GM12878 (cell line): ENCODE measurements at regions not wholly inside any gene's neighbourhood (a gene's known extent, or its start where the extent isn't known, plus 50 kb on each side); places are given as distances from the start of the nearest gene placed in this dataset.

Experiments used
- ATF3 ChIP-seq: IDR thresholded peaks from 2 replicates; pipeline ENCODE4 v1.6.1; 2011; ENCODE audit warnings: low read depth, mild to moderate bottlenecking, low read length, moderate library complexity, borderline replicate concordance; ENCODE audit errors: extremely low read depth
- CHD1 ChIP-seq: IDR thresholded peaks from 2 replicates; pipeline ENCODE4 v1.6.1; 2012; ENCODE audit warnings: low read depth, low read length, improper control_type of control experiment
- EP300 ChIP-seq, 2 experiments: fragments of 150-350 bp in 1 of 2; IDR thresholded peaks; 2 replicates each; pipeline ENCODE4 v1.6.1; 2011 to 2012; ENCODE audit warnings: low read depth in 2 of 2, low read length in 2 of 2, borderline replicate concordance in 1 of 2, improper control_type of control experiment in 1 of 2, inconsistent platforms in 1 of 2; ENCODE audit not compliant: control insufficient read depth in 1 of 2
- EZH2 ChIP-seq: IDR thresholded peaks from 2 replicates; pipeline ENCODE4 v1.6.1; 2012; ENCODE audit warnings: low read depth, mild to moderate bottlenecking, control low read depth, inconsistent platforms, low read length, borderline replicate concordance; ENCODE audit not compliant: control insufficient read depth
- FOXM1 ChIP-seq: IDR thresholded peaks from 2 replicates; pipeline ENCODE4 v1.6.1; 2012; ENCODE audit warnings: low read depth, mild to moderate bottlenecking, inconsistent platforms, low read length, moderate library complexity
- HCFC1 ChIP-seq: fragments of 150-350 bp; IDR thresholded peaks from 2 replicates; pipeline ENCODE4 v1.6.1; 2014; ENCODE audit warnings: low read length
- HDAC2 ChIP-seq: fragments of 200-600 bp; sonication (generic); IDR thresholded peaks from 2 replicates; pipeline ENCODE4 v1.6.1; 2017
- HDAC6 ChIP-seq: fragments of 200-600 bp; sonication (generic); IDR thresholded peaks from one replicate; pipeline ENCODE4 v1.8.0; 2017; ENCODE audit warnings: antibody characterized with exemption; ENCODE audit not compliant: unreplicated experiment
- MEF2A ChIP-seq: IDR thresholded peaks from 2 replicates; pipeline ENCODE4 v1.6.1; 2011; ENCODE audit warnings: low read depth, mild to moderate bottlenecking, low read length, moderate library complexity; ENCODE audit not compliant: insufficient read depth
- POLR2AphosphoS5 ChIP-seq: IDR thresholded peaks from 2 replicates; pipeline ENCODE4 v1.6.1; 2011; ENCODE audit warnings: mild to moderate bottlenecking, low read length, inconsistent platforms
- RCOR1 ChIP-seq: conservative IDR thresholded peaks from 2 replicates; pipeline ENCODE4 v1.6.1; 2012; ENCODE audit warnings: low read depth, low read length, improper control_type of control experiment
- SIX5 ChIP-seq: IDR thresholded peaks from 2 replicates; pipeline ENCODE4 v1.6.1; 2011; ENCODE audit warnings: mild to moderate bottlenecking, low read depth, low read length, moderate library complexity; ENCODE audit not compliant: severe bottlenecking
- SREBF1 ChIP-seq: IDR thresholded peaks from 2 replicates; pipeline ENCODE4 v1.6.1; 2012; ENCODE audit warnings: mild to moderate bottlenecking, low read length
- STAT3 ChIP-seq: IDR thresholded peaks from 2 replicates; pipeline ENCODE4 v1.6.1; 2011; ENCODE audit warnings: low read depth, low read length, improper control_type of control experiment
- TARDBP ChIP-seq: IDR thresholded peaks from 2 replicates; pipeline ENCODE4 v1.6.1; 2016; ENCODE audit warnings: borderline replicate concordance
- YY1 ChIP-seq: IDR thresholded peaks from 2 replicates; pipeline ENCODE4 v1.6.1; 2011; ENCODE audit warnings: low read depth, mild to moderate bottlenecking, low read length
- ZBTB11 ChIP-seq: fragments of 450-650 bp; formaldehyde crosslinking; IDR thresholded peaks from 2 replicates; pipeline ENCODE4 v1.5.0; 2022; ENCODE audit warnings: mild to moderate bottlenecking, missing genetic modification characterization
- ZNF207 ChIP-seq: fragments of 450-650 bp; IDR thresholded peaks from 2 replicates; pipeline ENCODE4 v1.6.1; 2014; ENCODE audit warnings: antibody characterized with exemption, mild to moderate bottlenecking, borderline replicate concordance
- ZNF592 ChIP-seq: fragments of 450-650 bp; IDR thresholded peaks from 2 replicates; pipeline ENCODE4 v1.6.1; 2017; ENCODE audit warnings: mild to moderate bottlenecking, moderate library complexity
- TF ChIP-seq, protein P1 (sequence below): fragments of 450-650 bp; IDR thresholded peaks from 2 replicates; pipeline ENCODE4 v1.6.1; 2016; ENCODE audit warnings: mild to moderate bottlenecking
- TF ChIP-seq, protein P2 (sequence below): fragments of 450-650 bp; IDR thresholded peaks from 2 replicates; pipeline ENCODE4 v1.6.1; 2016; ENCODE audit warnings: mild to moderate bottlenecking

- TF ChIP-seq ZNF592 (peak; percentile 63; the same call in 1 of the 2 replicates), ATF3 (no peak), MEF2A (peak; percentile 88), ZBTB11 (CRISPR knock-in tag) (no peak), EZH2 (no peak), FOXM1 (peak; percentile 73; the same call in 1 of the 2 replicates), CHD1 (no peak), RCOR1 (no peak), HDAC6 (no peak), POLR2AphosphoS5 (peak; percentile 72), SREBF1 (no peak), SIX5 (no peak), HDAC2 (no peak), STAT3 (0 out of 2 replicates have a peak, but pooled peaks have one; percentile 44), ZNF207 (peak; percentile 19; the same call in 1 of the 2 replicates), EP300 (IDR thresholded peaks at IDR 0.05; ENCODE audit: borderline replicate concordance in 1 of 2, control insufficient read depth in 1 of 2, low read depth in 2 of 2, low read length in 2 of 2) (peak; percentile 92 to 93; a peak in 2 of 4 replicates), YY1 (peak; percentile 25; the same call in 1 of the 2 replicates), HCFC1 (no peak), TARDBP (no peak)
- TF ChIP-seq, protein P1, sequence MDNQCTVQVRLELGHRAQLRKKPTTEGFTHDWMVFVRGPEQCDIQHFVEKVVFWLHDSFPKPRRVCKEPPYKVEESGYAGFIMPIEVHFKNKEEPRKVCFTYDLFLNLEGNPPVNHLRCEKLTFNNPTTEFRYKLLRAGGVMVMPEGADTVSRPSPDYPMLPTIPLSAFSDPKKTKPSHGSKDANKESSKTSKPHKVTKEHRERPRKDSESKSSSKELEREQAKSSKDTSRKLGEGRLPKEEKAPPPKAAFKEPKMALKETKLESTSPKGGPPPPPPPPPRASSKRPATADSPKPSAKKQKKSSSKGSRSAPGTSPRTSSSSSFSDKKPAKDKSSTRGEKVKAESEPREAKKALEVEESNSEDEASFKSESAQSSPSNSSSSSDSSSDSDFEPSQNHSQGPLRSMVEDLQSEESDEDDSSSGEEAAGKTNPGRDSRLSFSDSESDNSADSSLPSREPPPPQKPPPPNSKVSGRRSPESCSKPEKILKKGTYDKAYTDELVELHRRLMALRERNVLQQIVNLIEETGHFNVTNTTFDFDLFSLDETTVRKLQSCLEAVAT, result peak; percentile 88
- TF ChIP-seq, protein P2, sequence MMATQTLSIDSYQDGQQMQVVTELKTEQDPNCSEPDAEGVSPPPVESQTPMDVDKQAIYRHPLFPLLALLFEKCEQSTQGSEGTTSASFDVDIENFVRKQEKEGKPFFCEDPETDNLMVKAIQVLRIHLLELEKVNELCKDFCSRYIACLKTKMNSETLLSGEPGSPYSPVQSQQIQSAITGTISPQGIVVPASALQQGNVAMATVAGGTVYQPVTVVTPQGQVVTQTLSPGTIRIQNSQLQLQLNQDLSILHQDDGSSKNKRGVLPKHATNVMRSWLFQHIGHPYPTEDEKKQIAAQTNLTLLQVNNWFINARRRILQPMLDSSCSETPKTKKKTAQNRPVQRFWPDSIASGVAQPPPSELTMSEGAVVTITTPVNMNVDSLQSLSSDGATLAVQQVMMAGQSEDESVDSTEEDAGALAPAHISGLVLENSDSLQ, result peak; percentile 70; the same call in 1 of the 2 replicates
Observed at GRCh38 chr13:31951215-31951678, 80.3 kb upstream of the FRY start (continued).
